Kidney epithelial cell (primary cell): ENCODE measurements at regions not wholly inside any gene's neighbourhood (a gene's known extent, or its start where the extent isn't known, plus 50 kb on each side); places are given as distances from the start of the nearest gene placed in this dataset.

ENCODE experiments used
- DNase-seq: peaks from one replicate; pipeline ENCODE4 v3.0.0-alpha.2; 2010; ENCODE audit warnings: low read depth
- H3K27me3 ChIP-seq: 2 replicates; pipeline ENCODE4 v1.6.0; 2011; ENCODE audit warnings: low read length; ENCODE audit not compliant: control insufficient read depth, insufficient read depth
- H3K36me3 ChIP-seq: 2 replicates; pipeline ENCODE4 v1.5.1; 2011; ENCODE audit warnings: low read length; ENCODE audit not compliant: control insufficient read depth, insufficient read depth
- H3K4me3 ChIP-seq: 2 replicates; pipeline ENCODE4 v1.5.1; 2011; ENCODE audit warnings: low read depth, mild to moderate bottlenecking, control low read depth, low read length
- CTCF ChIP-seq: IDR thresholded peaks from 2 replicates; pipeline ENCODE4 v1.5.1; 2011; ENCODE audit warnings: mild to moderate bottlenecking, moderate library complexity, low read length, control low read depth, inconsistent platforms; ENCODE audit not compliant: insufficient read depth, poor library complexity, severe bottlenecking

GRCh38 chr19:31874313-31874712, 471.1 kb upstream of the ZNF507 start:
- no peak overlapping the region for H3K4me3 ChIP-seq
- DNase-seq, result no peak
- no peaks in the 10 kb centered on the region for H3K27me3 ChIP-seq
- TF ChIP-seq CTCF, result no peak
- no peaks in the 10 kb centered on the region for H3K36me3 ChIP-seq

- H3K4me3 ChIP-seq, result no peak overlapping the region
- TF ChIP-seq CTCF, result no peak
- H3K27me3 ChIP-seq, result no peaks in the 10 kb centered on the region
- no peak for DNase-seq
- H3K36me3 ChIP-seq, result no peaks in the 10 kb centered on the region
These were observed 469.8 kb upstream of the ZNF507 start for GRCh38 chr19:31875591-31875990.

- no peak for TF ChIP-seq CTCF
- no peaks in the 10 kb centered on the region for H3K36me3 ChIP-seq
- H3K4me3 ChIP-seq, result no peak overlapping the region
- H3K27me3 ChIP-seq, result no peaks in the 10 kb centered on the region
- no peak for DNase-seq
These were observed 465.1 kb upstream of the ZNF507 start for GRCh38 chr19:31880283-31880682.

GRCh38 chr19:31881988-31882387, 463.4 kb upstream of the ZNF507 start:
- no peak overlapping the region for H3K4me3 ChIP-seq
- no peaks in the 10 kb centered on the region for H3K36me3 ChIP-seq
- TF ChIP-seq CTCF, result no peak
- H3K27me3 ChIP-seq, result no peaks in the 10 kb centered on the region
- DNase-seq, result no peak

- H3K4me3 ChIP-seq, result no peak overlapping the region
- no peak for TF ChIP-seq CTCF
- DNase-seq, result no peak
- no peaks in the 10 kb centered on the region for H3K27me3 ChIP-seq
- H3K36me3 ChIP-seq, result no peaks in the 10 kb centered on the region
These were observed 462.7 kb upstream of the ZNF507 start for GRCh38 chr19:31882709-31883108.

- DNase-seq, result peak; percentile 5
- TF ChIP-seq CTCF, result no peak
These were observed 462.0 kb upstream of the ZNF507 start for GRCh38 chr19:31883296-31883990.

More at GRCh38 chr19:31883296-31883990, 462.0 kb upstream of the ZNF507 start:
- Histone ChIP-seq H3K4me3 (no peak overlapping the region), H3K27me3 (no peaks in the 10 kb centered on the region), H3K36me3 (no peaks in the 10 kb centered on the region)
